HG03139 (cell line): ENCODE measurements at regions not wholly inside any gene's neighbourhood (a gene's known extent, or its start where the extent isn't known, plus 50 kb on each side); places are given as distances from the start of the nearest gene placed in this dataset.
"Not testable (repeated sequence)": the region's sequence is repeated elsewhere in the genome, so short reads cannot be mapped to it uniquely, and the experiment has no call there.

ENCODE experiments used
- ATAC-seq: cut with Tn5 transposase; IDR thresholded peaks from one replicate; pipeline ENCODE4 v1.9.1; 2021; ENCODE audit not compliant: unreplicated experiment

- no peak for ATAC-seq
These were observed 2153.4 kb upstream of the RAG2 start for GRCh38 chr11:38751421-38751820.

DNA sequence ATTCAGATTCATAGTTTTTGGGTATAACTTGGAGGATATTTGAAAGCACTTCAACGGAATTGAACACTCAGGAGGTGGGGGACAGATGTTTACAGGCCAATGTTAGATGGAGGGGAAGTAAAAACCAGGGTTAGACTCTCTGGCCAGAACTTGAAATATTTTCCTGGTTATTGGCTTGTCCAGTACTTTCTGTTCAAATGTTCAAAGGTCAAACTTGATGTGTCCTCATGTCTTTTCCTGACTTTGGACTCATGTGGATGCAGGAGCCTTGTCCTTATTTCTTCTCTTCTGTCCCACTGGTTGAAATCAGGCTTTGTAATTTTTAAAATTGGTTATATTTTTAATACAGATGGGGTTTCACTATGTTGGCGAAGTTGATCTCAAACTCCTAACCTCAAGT lies 2148.5 kb upstream of the RAG2 start:
- ATAC-seq, result not testable (repeated sequence)

- no peak for ATAC-seq
These were observed 2125.3 kb upstream of the RAG2 start for GRCh38 chr11:38723361-38723760.

DNA sequence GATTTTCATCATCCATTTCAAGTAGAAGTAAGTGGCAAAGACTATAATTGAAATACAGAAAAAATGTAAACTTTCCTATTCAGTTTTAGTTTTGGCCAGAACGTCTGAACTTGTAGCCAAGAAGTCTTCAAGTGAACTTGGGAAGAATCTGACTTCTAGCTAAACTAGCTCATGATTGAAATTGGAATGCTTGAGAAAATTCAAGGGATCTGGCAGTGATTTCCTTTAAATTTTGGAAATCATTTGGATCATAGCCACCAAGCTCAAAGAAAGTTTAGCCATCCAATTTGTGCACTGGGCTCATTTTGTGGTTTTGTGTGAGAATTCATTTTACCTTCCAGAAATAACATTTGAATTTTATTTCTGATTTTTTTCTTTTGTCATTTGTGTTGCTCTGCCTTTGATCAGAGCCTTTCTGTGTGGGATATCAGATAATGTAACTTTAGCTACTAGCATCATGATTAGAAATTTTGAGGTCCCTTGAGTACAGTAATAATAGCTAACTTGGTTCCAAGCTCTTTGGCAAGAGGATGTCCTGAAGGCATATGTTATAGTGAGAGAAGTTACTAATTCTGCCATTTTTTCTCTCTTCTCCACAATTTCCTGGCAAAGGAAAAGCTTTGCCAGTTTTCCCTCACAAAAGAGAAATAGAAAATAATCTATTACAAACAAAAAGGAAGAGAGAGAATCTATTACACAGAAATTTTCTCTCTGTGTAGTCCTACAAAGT lies 2123.7 kb upstream of the RAG2 start:
- no peak for ATAC-seq

DNA sequence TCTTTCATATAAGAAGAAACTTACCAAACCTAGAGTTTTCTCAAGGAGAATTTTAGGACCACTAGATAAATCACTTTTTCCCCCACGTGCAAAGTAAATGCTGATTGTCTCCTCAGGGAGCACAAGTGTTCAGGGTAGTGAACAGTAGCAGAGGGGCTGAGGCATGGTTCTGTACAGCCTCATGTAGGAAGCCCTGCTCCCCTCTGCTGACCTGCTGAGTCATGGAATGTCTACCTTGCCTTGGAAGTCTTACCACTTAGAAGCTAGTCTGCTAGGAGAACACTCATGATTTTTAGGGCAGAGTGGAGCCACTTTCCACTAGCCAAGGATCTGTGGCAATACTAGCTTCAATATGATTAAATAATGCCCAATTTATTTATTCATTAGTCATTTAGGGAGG lies 2120.6 kb upstream of the RAG2 start:
- no peak for ATAC-seq

DNA sequence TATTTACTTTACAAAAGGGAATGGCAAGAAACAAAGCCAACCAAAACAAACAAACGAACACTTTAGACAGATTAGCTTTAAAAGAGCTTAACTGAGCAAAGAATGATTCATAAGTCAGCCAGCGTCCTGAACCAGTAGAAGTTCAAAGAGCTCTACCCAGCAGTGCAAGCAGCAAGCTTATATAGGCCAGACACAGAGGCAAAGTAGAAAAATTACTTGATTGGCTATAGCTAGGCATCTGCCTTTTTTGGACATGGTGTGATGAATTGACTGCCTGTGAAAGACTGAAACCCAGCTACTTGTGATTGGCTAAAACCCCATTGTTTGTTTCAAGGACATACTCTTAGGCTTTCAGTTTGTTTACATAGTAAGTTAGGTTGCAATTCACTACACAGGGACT lies 2120.0 kb upstream of the RAG2 start:
- ATAC-seq, result no peak

DNA sequence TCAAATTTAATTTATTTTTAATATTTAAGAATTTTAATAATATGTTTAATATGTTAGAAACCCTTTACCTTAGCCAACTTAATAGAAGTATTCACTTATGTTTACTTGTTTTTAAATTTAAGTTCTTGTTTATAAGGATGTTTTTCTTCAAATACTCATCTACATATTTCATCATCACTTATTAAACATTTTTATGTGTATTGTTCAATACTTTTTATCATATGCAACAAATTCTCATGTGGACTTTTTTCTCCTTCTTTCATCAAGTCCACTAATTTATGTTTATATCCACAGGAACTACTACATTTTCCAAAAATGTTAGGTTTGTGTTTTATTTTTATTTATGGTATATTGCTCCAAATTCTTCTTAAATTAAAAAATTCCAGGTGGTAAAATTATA lies 2113.1 kb upstream of the RAG2 start:
- ATAC-seq, result no peak

GRCh38 chr11:38710262-38710661 lies 2112.2 kb upstream of the RAG2 start:
- ATAC-seq, result no peak

DNA sequence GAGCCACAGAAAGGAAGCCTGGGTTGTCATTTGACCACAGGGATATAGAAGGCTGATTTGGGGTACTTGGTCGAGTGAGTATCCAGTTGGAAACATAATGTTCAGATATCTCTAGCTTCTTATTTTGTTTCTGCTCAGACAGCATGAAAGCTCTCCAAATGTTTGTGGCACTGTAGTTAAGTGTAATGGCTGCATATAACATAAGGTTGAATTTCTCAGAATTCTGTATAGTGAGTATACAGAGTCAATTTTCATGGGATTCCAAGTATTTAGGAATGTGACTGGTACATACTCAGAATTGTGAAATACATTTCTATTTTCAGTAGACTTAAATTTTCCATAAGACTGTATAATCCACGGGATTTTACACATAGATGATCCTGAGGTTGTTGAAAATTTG lies 2102.1 kb upstream of the RAG2 start:
- no peak for ATAC-seq

- no peak for ATAC-seq
These were observed 2095.3 kb upstream of the RAG2 start for GRCh38 chr11:38693306-38693705.

- ATAC-seq, result not testable (repeated sequence)
These were observed 2092.2 kb upstream of the RAG2 start for GRCh38 chr11:38690211-38690610.

- no peak for ATAC-seq
These were observed 2089.0 kb upstream of the RAG2 start for GRCh38 chr11:38687008-38687407.

- ATAC-seq, result no peak
These were observed 2085.4 kb upstream of the RAG2 start for GRCh38 chr11:38683484-38683883.

- no peak for ATAC-seq
These were observed 2082.7 kb upstream of the RAG2 start for GRCh38 chr11:38680746-38681145.

- no peak for ATAC-seq
These were observed 2082.1 kb upstream of the RAG2 start for GRCh38 chr11:38680166-38680565.

GRCh38 chr11:38672445-38672844 lies 2074.4 kb upstream of the RAG2 start:
- no peak for ATAC-seq

DNA sequence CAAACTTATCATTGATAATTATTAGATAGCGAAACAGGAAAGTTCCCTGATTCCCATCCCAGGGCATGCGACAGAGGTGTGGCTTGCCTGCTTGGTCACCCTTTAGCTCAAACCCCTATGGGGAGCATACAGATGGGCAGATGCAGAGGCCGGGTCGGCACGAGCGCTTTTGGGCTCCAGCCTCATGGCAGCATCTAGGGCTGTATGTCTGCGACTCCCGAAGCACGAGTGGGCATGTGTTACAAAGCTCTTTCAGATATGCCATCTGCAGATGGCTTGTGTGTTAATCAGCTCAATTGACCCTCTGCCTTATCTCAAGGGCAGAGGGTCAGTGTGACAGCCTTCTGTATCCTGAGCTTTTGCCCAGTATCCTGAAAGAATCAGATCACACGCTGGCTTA lies 2069.3 kb upstream of the RAG2 start:
- ATAC-seq, result no peak

DNA sequence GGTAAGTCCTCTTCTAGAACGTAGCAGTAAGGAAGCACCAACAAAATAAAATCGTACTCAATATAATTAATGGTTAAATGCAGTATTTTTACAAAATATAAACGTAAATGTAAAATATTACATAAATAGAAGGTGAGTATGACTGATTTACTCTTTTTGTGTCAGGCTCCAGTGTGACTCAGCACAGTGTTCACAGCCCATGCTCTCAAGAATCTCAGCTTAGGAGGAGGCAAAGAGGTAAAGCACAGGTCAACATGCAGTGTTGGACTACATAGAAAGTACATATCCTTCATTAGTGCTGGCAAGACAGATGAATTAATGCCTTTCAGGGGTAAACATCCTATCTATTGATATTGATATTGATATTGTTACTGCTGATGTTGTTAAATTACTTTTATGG lies 2050.6 kb upstream of the RAG2 start:
- ATAC-seq, result no peak

DNA sequence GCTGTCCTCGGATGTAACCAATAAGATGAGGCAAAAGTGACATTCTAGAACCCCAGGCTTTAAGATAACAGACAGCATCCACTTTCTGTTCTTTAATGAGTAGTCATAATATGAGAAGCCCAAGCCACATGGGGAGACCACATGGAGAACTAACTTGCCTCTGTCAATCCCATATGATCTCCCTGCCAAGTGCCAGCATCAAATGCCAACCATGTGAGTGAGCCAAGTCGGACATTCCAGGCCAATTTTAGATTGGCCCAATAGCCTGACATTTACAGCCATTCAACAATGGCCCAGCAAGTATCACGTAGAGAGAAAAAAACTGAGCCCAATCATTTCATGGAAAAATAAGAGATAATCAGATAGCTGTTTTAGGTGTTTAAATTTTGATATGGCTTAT lies 2048.3 kb upstream of the RAG2 start:
- ATAC-seq, result no peak

- ATAC-seq, result no peak
These were observed 2042.8 kb upstream of the RAG2 start for GRCh38 chr11:38640854-38641253.

DNA sequence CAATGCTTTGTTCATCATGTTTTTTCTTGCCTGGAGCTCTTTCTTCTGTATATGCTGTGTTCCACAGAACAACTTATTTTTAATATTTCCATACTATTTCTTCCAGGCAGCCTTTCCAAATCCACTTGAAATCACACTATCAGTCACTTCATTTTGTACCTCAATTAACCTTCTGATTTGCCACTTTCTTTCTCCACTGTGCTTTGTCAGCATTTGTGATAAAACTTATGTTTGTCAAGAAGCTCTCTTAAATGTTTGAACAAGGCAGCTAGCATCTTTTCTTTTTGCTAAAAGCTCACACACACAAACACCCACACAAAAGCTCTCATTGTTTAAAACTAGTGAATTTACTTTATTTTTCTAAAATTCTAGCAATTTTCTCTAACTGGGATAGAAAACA lies 2014.7 kb upstream of the RAG2 start:
- ATAC-seq, result no peak

DNA sequence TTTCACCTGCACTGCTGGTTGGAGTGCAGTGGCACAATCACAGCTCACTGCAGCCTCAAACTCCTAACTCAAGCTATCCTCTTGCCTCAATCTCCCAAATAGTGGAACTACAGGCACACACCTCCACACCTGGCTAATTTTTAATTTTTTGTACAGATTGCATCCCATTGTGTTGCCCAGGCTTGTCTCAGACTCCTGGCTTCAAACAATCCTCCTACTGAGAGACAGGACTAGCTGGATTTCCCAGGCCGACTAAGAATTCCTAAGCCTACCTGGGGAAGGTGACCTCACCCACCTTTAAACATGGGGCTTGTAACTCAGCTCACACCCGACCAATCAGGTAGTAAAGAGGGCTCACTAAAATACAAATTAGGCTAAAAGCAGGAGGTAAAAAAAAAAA lies 2003.3 kb upstream of the RAG2 start:
- ATAC-seq, result not testable (repeated sequence)

- no peak for ATAC-seq
These were observed 2000.4 kb upstream of the RAG2 start for GRCh38 chr11:38598418-38598817.
